IMR-90 (cell line): ENCODE measurements at regions not wholly inside any gene's neighbourhood (a gene's known extent, or its start where the extent isn't known, plus 50 kb on each side); places are given as distances from the start of the nearest gene placed in this dataset.
A peak's percentile ranks its signal among the peaks of the same experiment; 100 is the strongest.

Experiments
- ATAC-seq: fragments of 200-7000 bp; cut with Tn5 transposase; 2 replicates; pipeline ENCODE4 v1.9.1; 2020; ENCODE audit warnings: low read depth, mild to moderate bottlenecking, moderate library complexity
- BruUV-seq: library from RNA; stranded (reverse); fragments of 400-500 nt; replicated peaks from 2 replicates; lab custom pipeline; 2021; lab: Mats Ljungman, UMichigan
- CTCF ChIA-PET: fragments of 300-600 bp; formaldehyde crosslinking; extraction: SDS; loops from one replicate; lab custom pipeline; 2021; ENCODE audit warnings: antibody characterized with exemption; lab: Yijun Ruan, JAX
- POLR2A ChIA-PET: fragments of 300-600 bp; sonication (Branson Sonifier 250); formaldehyde crosslinking; loops from one replicate; lab custom pipeline; 2022; ENCODE audit warnings: antibody characterized with exemption; ENCODE audit not compliant: unreplicated experiment; lab: Charles Lee
- DNase-seq: peaks from one replicate; pipeline ENCODE4 v3.0.0; 2013
- H2AFZ ChIP-seq: replicated peaks from 2 replicates; pipeline ENCODE3; 2013; ENCODE audit warnings: low read length, mild to moderate bottlenecking; ENCODE audit not compliant: poor library complexity
- H2AK5ac ChIP-seq: 2 replicates; pipeline ENCODE4 v1.6.1; 2013; ENCODE audit warnings: low read depth, low read length, inconsistent platforms
- H2AK9ac ChIP-seq: replicated peaks from 2 replicates; pipeline ENCODE3; 2013; ENCODE audit warnings: mild to moderate bottlenecking, low read depth, low read length, moderate library complexity; ENCODE audit not compliant: poor library complexity
- H2BK120ac ChIP-seq: 2 replicates; pipeline ENCODE4 v1.6.1; 2013; ENCODE audit warnings: low read depth, low read length, inconsistent platforms
- H2BK15ac ChIP-seq: 3 replicates; pipeline ENCODE4 v1.6.1; 2013; ENCODE audit warnings: low read depth, low read length, inconsistent platforms
- H2BK20ac ChIP-seq: 2 replicates; pipeline ENCODE4 v1.6.1; 2013; ENCODE audit warnings: low read depth, mild to moderate bottlenecking, inconsistent platforms, low read length, moderate library complexity
- H2BK5ac ChIP-seq: 2 replicates; pipeline ENCODE4 v1.6.1; 2013; ENCODE audit warnings: mild to moderate bottlenecking, low read depth, low read length, inconsistent platforms; ENCODE audit not compliant: poor library complexity, severe bottlenecking
- H3K14ac ChIP-seq: replicated peaks from 2 replicates; pipeline ENCODE4 v1.6.1; 2013; ENCODE audit warnings: low read depth, low read length, inconsistent platforms
- H3K18ac ChIP-seq: 2 replicates; pipeline ENCODE4 v1.6.1; 2013; ENCODE audit warnings: low read depth, low read length, control low read depth
- H3K23ac ChIP-seq: 2 replicates; pipeline ENCODE4 v1.6.1; 2013; ENCODE audit warnings: low read depth, low read length, inconsistent platforms
- H3K27ac ChIP-seq: 2 replicates; pipeline ENCODE4 v1.5.1; 2013; ENCODE audit warnings: mild to moderate bottlenecking, control low read depth, low read length; ENCODE audit not compliant: insufficient read depth
- H3K27me3 ChIP-seq: 2 replicates; pipeline ENCODE4 v1.6.1; 2013; ENCODE audit warnings: low read length; ENCODE audit not compliant: control insufficient read depth, insufficient read depth
- H3K36me3 ChIP-seq: 2 replicates; pipeline ENCODE4 v1.6.1; 2013; ENCODE audit warnings: low read length, mixed read lengths; ENCODE audit not compliant: control insufficient read depth, insufficient read depth
- H3K4ac ChIP-seq: 2 replicates; pipeline ENCODE4 v1.6.1; 2013; ENCODE audit warnings: low read depth, low read length, inconsistent platforms
- H3K4me1 ChIP-seq: 2 replicates; pipeline ENCODE4 v1.6.1; 2013; ENCODE audit warnings: low read length, mixed read lengths; ENCODE audit not compliant: control insufficient read depth, insufficient read depth
- H3K4me2 ChIP-seq: 2 replicates; pipeline ENCODE4 v1.6.1; 2013; ENCODE audit warnings: low read depth, mild to moderate bottlenecking, control low read depth, low read length, moderate library complexity
- H3K4me3 ChIP-seq: 2 replicates; pipeline ENCODE4 v1.5.1; 2013; ENCODE audit warnings: low read depth, mild to moderate bottlenecking, control low read depth, low read length, moderate library complexity; ENCODE audit not compliant: insufficient read depth
- H3K56ac ChIP-seq: 2 replicates; pipeline ENCODE4 v1.6.1; 2013; ENCODE audit warnings: low read length, inconsistent platforms; ENCODE audit not compliant: insufficient read depth; ENCODE audit errors: extremely low read depth
- H3K79me1 ChIP-seq, 2 experiments: 2 replicates each; pipeline ENCODE4 v1.6.1; 2013; ENCODE audit warnings: low read length in 2 of 2, inconsistent platforms in 1 of 2, low read depth in 1 of 2
- H3K9ac ChIP-seq: 2 replicates; pipeline ENCODE4 v1.6.1; 2013; ENCODE audit warnings: low read depth, low read length, control low read depth
- H3K9me1 ChIP-seq: 2 replicates; pipeline ENCODE4 v1.6.1; 2013; ENCODE audit warnings: low read length, inconsistent platforms; ENCODE audit not compliant: insufficient read depth
- H3K9me3 ChIP-seq: 2 replicates; pipeline ENCODE4 v1.6.1; 2013; ENCODE audit warnings: low read length; ENCODE audit not compliant: control insufficient read depth, insufficient read depth
- H4K20me1 ChIP-seq: 2 replicates; pipeline ENCODE4 v1.6.1; 2013; ENCODE audit warnings: low read length, inconsistent platforms; ENCODE audit not compliant: insufficient read depth
- H4K5ac ChIP-seq: 2 replicates; pipeline ENCODE4 v1.6.1; 2013; ENCODE audit warnings: mild to moderate bottlenecking, low read depth, low read length, control low read depth
- H4K8ac ChIP-seq, 2 experiments: 2 replicates each; pipeline ENCODE4 v1.6.1; 2013; ENCODE audit warnings: low read depth in 2 of 2, low read length in 2 of 2, control low read depth in 1 of 2, inconsistent platforms in 1 of 2
- H4K91ac ChIP-seq: 2 replicates; pipeline ENCODE4 v1.6.1; 2013; ENCODE audit warnings: low read depth, low read length, inconsistent platforms; ENCODE audit not compliant: insufficient read depth
- FOS ChIP-seq: fragments of 150-350 bp; IDR thresholded peaks from 2 replicates; pipeline ENCODE4 v1.6.1; 2016; ENCODE audit warnings: low read depth, low read length
- MAFK ChIP-seq: IDR thresholded peaks from 2 replicates; pipeline ENCODE4 v1.6.1; 2012; ENCODE audit warnings: low read depth, low read length, improper control_type of control experiment
- MAZ ChIP-seq: IDR thresholded peaks from 2 replicates; pipeline ENCODE4 v1.6.1; 2012; ENCODE audit warnings: low read depth, mild to moderate bottlenecking, low read length, improper control_type of control experiment, moderate library complexity, borderline replicate concordance
- MXI1 ChIP-seq: IDR thresholded peaks from 2 replicates; pipeline ENCODE4 v1.6.1; 2012; ENCODE audit warnings: low read depth, mild to moderate bottlenecking, low read length, moderate library complexity, borderline replicate concordance
- NFE2L2 ChIP-seq: fragments of 150-350 bp; IDR thresholded peaks from 2 replicates; pipeline ENCODE4 v1.6.1; 2016; ENCODE audit warnings: low read depth, mild to moderate bottlenecking, low read length
- POLR2A ChIP-seq: IDR thresholded peaks from 2 replicates; pipeline ENCODE4 v1.6.1; 2012; ENCODE audit warnings: mild to moderate bottlenecking, low read depth, low read length
- RAD21 ChIP-seq: IDR thresholded peaks from 2 replicates; pipeline ENCODE4 v1.6.1; 2012; ENCODE audit warnings: low read length, improper control_type of control experiment
- RCOR1 ChIP-seq: IDR thresholded peaks from 2 replicates; pipeline ENCODE4 v1.6.1; 2012; ENCODE audit warnings: mild to moderate bottlenecking, low read length, improper control_type of control experiment; ENCODE audit not compliant: insufficient replicate concordance
- SMC3 ChIP-seq: fragments of 150-350 bp; IDR thresholded peaks from 2 replicates; pipeline ENCODE4 v1.6.1; 2016; ENCODE audit warnings: low read depth, mild to moderate bottlenecking, antibody characterized with exemption, low read length, moderate library complexity
- WGBS, 2 experiments: methylation state at CpG; one replicate each; pipeline versions ENCODE4 v1.1.5 to v1.1.7; 2013; ENCODE audit warnings: missing lambda C conversion rate in 2 of 2; ENCODE audit not compliant: insufficient read length in 1 of 2; ENCODE audit errors: extremely low coverage in 2 of 2; 5-methylcytosine and 5-hydroxymethylcytosine counted together
- dilution Hi-C: fragments of 300-500 bp; cut with HindIII; formaldehyde crosslinking; loops from one replicate; pipeline ENCODE4 v1.14.3; 2018; ENCODE audit warnings: low sequenced_read_pairs; ENCODE audit not compliant: unreplicated experiment
- in situ Hi-C: fragments of 300-500 bp; cut with MboI; formaldehyde crosslinking; loops from 3 replicates; pipeline ENCODE4 v1.14.3; 2019; ENCODE audit warnings: low sequenced_read_pairs, inconsistent platforms, mixed read lengths
- intact Hi-C: fragments of 100-400 bp; cut with micrococcal nuclease; formaldehyde crosslinking; loops from 2 replicates; pipeline ENCODE4 v1.10.0; 2022
- TF ChIP-seq, protein P1 (sequence below): fragments of 150-350 bp; IDR thresholded peaks from 2 replicates; pipeline ENCODE4 v1.6.1; 2017; ENCODE audit warnings: mild to moderate bottlenecking, antibody characterized with exemption, low read length, low read depth
- TF ChIP-seq, protein P2 (sequence below): conservative IDR thresholded peaks from 2 replicates; pipeline ENCODE4 v1.5.1; 2012; ENCODE audit warnings: mild to moderate bottlenecking, low read depth, low read length, improper control_type of control experiment
- TF ChIP-seq, protein P3 (sequence below): fragments of 150-350 bp; IDR thresholded peaks from 2 replicates; pipeline ENCODE4 v1.6.1; 2016; ENCODE audit warnings: low read depth, mild to moderate bottlenecking, low read length, moderate library complexity, borderline replicate concordance

DNA sequence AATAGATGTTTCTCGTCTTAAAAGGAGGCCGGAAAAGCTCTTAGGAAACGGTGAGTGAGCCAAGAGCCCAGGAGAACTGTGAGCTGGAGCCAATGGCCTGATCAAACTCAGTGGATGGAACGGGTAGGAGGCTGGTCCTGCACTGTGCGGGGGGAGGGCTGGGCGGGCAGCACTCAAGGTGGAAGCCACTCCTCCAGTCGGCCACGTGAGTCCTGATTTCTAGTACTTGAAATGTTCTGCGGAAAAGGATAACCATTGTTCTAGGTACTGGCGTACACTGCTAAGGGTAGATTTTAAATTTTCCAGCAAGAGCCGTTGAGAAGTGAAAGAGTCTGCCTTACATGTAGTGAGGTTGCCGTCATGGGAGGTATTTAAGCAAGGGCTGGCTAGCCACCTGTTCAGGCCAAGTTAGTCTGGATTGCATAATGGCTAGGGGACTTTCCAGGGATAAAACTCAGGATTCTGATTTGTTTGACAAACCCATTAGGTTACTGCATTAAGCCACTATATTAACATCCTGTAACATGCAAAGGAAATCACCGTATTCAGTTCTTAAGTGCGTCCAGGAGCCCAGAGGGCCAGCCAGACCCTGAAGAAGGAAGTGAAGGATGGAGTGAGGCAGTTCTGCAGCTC is 51.3 kb upstream of the ODC1 start:
- no peak overlapping the region; the same call in 1 of the 2 replicates for H3K23ac ChIP-seq
- H3K9me3 ChIP-seq: no peaks in the 10 kb centered on the region
- no peak overlapping the region for H4K5ac ChIP-seq
- H3K27ac ChIP-seq: no peak overlapping the region
- H3K79me1 ChIP-seq: no peaks in the 10 kb centered on the region
- H3K9ac ChIP-seq: no peak overlapping the region
- no peak overlapping the region for H3K18ac ChIP-seq
- BruUV-seq: no TSS peak
- POLR2A ChIA-PET: no interaction called here
- dilution Hi-C loops (no loop called here), in situ Hi-C loops (no loop called here), intact Hi-C loops (no loop called here)
- CTCF ChIA-PET: no interaction called here
- no peak overlapping the region for H4K8ac ChIP-seq
- H2BK20ac ChIP-seq: no peak overlapping the region
- no peaks in the 10 kb centered on the region for H3K36me3 ChIP-seq
- H4K91ac ChIP-seq: no peak overlapping the region
- no peak overlapping the region for H3K4me3 ChIP-seq
- no peak for TF ChIP-seq FOS
- TF ChIP-seq MAZ: no peak
- TF ChIP-seq, protein P1, sequence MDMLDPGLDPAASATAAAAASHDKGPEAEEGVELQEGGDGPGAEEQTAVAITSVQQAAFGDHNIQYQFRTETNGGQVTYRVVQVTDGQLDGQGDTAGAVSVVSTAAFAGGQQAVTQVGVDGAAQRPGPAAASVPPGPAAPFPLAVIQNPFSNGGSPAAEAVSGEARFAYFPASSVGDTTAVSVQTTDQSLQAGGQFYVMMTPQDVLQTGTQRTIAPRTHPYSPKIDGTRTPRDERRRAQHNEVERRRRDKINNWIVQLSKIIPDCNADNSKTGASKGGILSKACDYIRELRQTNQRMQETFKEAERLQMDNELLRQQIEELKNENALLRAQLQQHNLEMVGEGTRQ: no peak
- TF ChIP-seq MXI1: no peak
- no peak for TF ChIP-seq NFE2L2
- TF ChIP-seq RAD21: no peak
- TF ChIP-seq RCOR1: no peak
- TF ChIP-seq, protein P2, sequence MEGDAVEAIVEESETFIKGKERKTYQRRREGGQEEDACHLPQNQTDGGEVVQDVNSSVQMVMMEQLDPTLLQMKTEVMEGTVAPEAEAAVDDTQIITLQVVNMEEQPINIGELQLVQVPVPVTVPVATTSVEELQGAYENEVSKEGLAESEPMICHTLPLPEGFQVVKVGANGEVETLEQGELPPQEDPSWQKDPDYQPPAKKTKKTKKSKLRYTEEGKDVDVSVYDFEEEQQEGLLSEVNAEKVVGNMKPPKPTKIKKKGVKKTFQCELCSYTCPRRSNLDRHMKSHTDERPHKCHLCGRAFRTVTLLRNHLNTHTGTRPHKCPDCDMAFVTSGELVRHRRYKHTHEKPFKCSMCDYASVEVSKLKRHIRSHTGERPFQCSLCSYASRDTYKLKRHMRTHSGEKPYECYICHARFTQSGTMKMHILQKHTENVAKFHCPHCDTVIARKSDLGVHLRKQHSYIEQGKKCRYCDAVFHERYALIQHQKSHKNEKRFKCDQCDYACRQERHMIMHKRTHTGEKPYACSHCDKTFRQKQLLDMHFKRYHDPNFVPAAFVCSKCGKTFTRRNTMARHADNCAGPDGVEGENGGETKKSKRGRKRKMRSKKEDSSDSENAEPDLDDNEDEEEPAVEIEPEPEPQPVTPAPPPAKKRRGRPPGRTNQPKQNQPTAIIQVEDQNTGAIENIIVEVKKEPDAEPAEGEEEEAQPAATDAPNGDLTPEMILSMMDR: no peak
- no peak for TF ChIP-seq POLR2A
- TF ChIP-seq, protein P3, sequence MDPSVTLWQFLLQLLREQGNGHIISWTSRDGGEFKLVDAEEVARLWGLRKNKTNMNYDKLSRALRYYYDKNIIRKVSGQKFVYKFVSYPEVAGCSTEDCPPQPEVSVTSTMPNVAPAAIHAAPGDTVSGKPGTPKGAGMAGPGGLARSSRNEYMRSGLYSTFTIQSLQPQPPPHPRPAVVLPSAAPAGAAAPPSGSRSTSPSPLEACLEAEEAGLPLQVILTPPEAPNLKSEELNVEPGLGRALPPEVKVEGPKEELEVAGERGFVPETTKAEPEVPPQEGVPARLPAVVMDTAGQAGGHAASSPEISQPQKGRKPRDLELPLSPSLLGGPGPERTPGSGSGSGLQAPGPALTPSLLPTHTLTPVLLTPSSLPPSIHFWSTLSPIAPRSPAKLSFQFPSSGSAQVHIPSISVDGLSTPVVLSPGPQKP: no peak
- TF ChIP-seq SMC3: no peak
- no peak for TF ChIP-seq MAFK
- no peak overlapping the region for H3K14ac ChIP-seq
- peaks cover 10% of the 10 kb centered on the region for H4K20me1 ChIP-seq
- H2AK5ac ChIP-seq: no peak overlapping the region
- no peak overlapping the region for H3K4ac ChIP-seq
- no peak overlapping the region for H2AFZ ChIP-seq
- H3K9me1 ChIP-seq: peaks cover 2% of the 10 kb centered on the region; the same call in 1 of the 2 replicates
- no peak overlapping the region for H2BK15ac ChIP-seq
- peaks cover 5% of the 10 kb centered on the region for H3K4me1 ChIP-seq
- H3K27me3 ChIP-seq: peaks cover 42% of the 10 kb centered on the region
- H2AK9ac ChIP-seq: no peak overlapping the region
- no peak overlapping the region for H3K56ac ChIP-seq
- 87% methylated on average over 11 of the region's 14 CpGs; no CpG with 5 or more reads in 1 of the 2 experiments for WGBS, 2 experiments
- DNase-seq: peak; percentile 12
- H2BK5ac ChIP-seq: no peak overlapping the region
- no peak overlapping the region for H2BK120ac ChIP-seq
- no peak overlapping the region for H3K4me2 ChIP-seq
- no peak for ATAC-seq
